Upper lobe of left lung (tissue), 4 donors: ENCODE measurements at regions not wholly inside any gene's neighbourhood (a gene's known extent, or its start where the extent isn't known, plus 50 kb on each side); places are given as distances from the start of the nearest gene placed in this dataset.

ENCODE experiments used
- CTCF ChIP-seq, 6 experiments: fragments of 450-650 bp in 4 of 6; fragments of 200-600 bp in 2 of 6; sonication (generic) in 2 of 6; IDR thresholded peaks; one replicate each; pipeline ENCODE4 v1.5.1; 2016 to 2019; ENCODE audit warnings: antibody characterized with exemption in 6 of 6
- EP300 ChIP-seq, 4 donors: sonication (generic); formaldehyde crosslinking; IDR thresholded peaks; one replicate each; pipeline ENCODE4 v1.5.1; 2017; ENCODE audit warnings: antibody characterized with exemption in 4 of 4, control low read depth in 2 of 4
- POLR2A ChIP-seq, 4 donors: fragments of 450-650 bp; IDR thresholded peaks; one replicate each; pipeline ENCODE4 v1.5.1; 2016 to 2017; ENCODE audit warnings: antibody characterized with exemption in 4 of 4, mild to moderate bottlenecking in 2 of 4

DNA sequence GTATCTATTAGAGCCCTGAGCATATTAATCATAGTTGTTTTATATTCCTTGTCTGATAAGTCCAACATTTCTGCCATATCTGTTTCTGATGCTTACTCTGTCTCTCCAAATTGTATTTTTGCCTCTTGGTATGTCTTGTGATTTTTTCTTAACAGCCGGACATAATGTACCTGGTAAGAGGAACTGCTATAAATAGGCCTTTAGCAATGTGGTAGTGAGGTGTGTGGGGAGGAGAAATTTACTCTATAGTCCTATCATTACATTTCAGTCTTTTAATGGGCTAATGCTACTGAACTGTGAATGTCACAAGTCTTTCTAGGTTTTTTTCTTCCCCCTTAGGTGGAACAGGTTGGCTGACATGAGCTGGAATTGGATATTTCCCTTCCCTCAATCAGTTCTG is 176.1 kb upstream of the FGF10 start:
- TF ChIP-seq EP300 (IDR thresholded peaks at IDR 0.05) (no peak), POLR2A (IDR thresholded peaks at IDR 0.05) (no peak), CTCF (IDR thresholded peaks at IDR 0.05) (no peak)
